ENCODE measurements at regions not wholly inside any gene's neighbourhood (a gene's known extent, or its start where the extent isn't known, plus 50 kb on each side); places are given as distances from the start of the nearest gene placed in this dataset.

GRCh38 chr13:40271931-40272775 is 394.3 kb downstream of the FOXO1 start:
- DNase-seq: no peak

GRCh38 chr13:40272776-40273139 is 393.7 kb downstream of the FOXO1 start:
- no peak for DNase-seq

GRCh38 chr13:40273253-40274025 is 393.0 kb downstream of the FOXO1 start:
- no peak for DNase-seq

GRCh38 chr13:40274103-40274502 is 392.3 kb downstream of the FOXO1 start:
- no peak for DNase-seq

- DNase-seq: no peak
These were observed 391.3 kb downstream of the FOXO1 start for GRCh38 chr13:40275155-40275554.

GRCh38 chr13:40275636-40276035 is 390.8 kb downstream of the FOXO1 start:
- DNase-seq: no peak

- DNase-seq: no peak
These were observed 382.8 kb downstream of the FOXO1 start for GRCh38 chr13:40283666-40284065.

GRCh38 chr13:40285634-40286033 is 380.8 kb downstream of the FOXO1 start:
- no peak for DNase-seq

- DNase-seq: no peak
These were observed 379.0 kb downstream of the FOXO1 start for GRCh38 chr13:40287428-40287827.

GRCh38 chr13:40288259-40288658 is 378.2 kb downstream of the FOXO1 start:
- DNase-seq: no peak

- DNase-seq: no peak
These were observed 375.7 kb downstream of the FOXO1 start for GRCh38 chr13:40290758-40291157.

GRCh38 chr13:40292108-40292507 is 374.3 kb downstream of the FOXO1 start:
- no peak for DNase-seq

GRCh38 chr13:40292536-40292935 is 373.9 kb downstream of the FOXO1 start:
- no peak for DNase-seq

- no peak for DNase-seq
These were observed 364.1 kb downstream of the FOXO1 start for GRCh38 chr13:40302351-40302750.

GRCh38 chr13:40304391-40304790 is 362.1 kb downstream of the FOXO1 start:
- no peak for DNase-seq

- DNase-seq: no peak
These were observed 359.6 kb downstream of the FOXO1 start for GRCh38 chr13:40306817-40307216.

- no peak for DNase-seq
These were observed 356.6 kb downstream of the FOXO1 start for GRCh38 chr13:40309881-40310280.

GRCh38 chr13:40311356-40312101 is 354.9 kb downstream of the FOXO1 start:
- no peak for DNase-seq

- DNase-seq: no peak
These were observed 352.9 kb downstream of the FOXO1 start for GRCh38 chr13:40313269-40314200.

GRCh38 chr13:40315416-40316064 is 350.9 kb downstream of the FOXO1 start:
- peak; percentile 29 for DNase-seq

- DNase-seq: no peak
These were observed 350.1 kb downstream of the FOXO1 start for GRCh38 chr13:40316301-40316700.

- DNase-seq: no peak
These were observed 348.5 kb downstream of the FOXO1 start for GRCh38 chr13:40317980-40318327.

All from activated effector memory CD4-positive, alpha-beta T cell treated with Interleukin-2 at 50 U/mL for 16 hours (primary cell).